IPS-NIHi7 (cell line): ENCODE measurements at regions not wholly inside any gene's neighbourhood (a gene's known extent, or its start where the extent isn't known, plus 50 kb on each side); places are given as distances from the start of the nearest gene placed in this dataset.

Experiments used
- DNase-seq: peaks from one replicate; pipeline ENCODE4 v3.0.0; 2012; ENCODE audit warnings: mixed read lengths; ENCODE audit errors: extremely low spot score

- no peak for DNase-seq
These were observed 209.8 kb upstream of the RAG2 start for GRCh38 chr11:36807871-36808270.

GRCh38 chr11:36803084-36803483 is 205.0 kb upstream of the RAG2 start:
- no peak for DNase-seq

- no peak for DNase-seq
These were observed 195.2 kb upstream of the RAG2 start for GRCh38 chr11:36792996-36793914.

- no peak for DNase-seq
These were observed 193.9 kb upstream of the RAG2 start for GRCh38 chr11:36791957-36792356.

GRCh38 chr11:36790526-36790925 is 192.5 kb upstream of the RAG2 start:
- DNase-seq = no peak

- no peak for DNase-seq
These were observed 185.8 kb upstream of the RAG2 start for GRCh38 chr11:36783808-36784207.

- DNase-seq = no peak
These were observed 181.8 kb upstream of the RAG2 start for GRCh38 chr11:36779791-36780190.

- DNase-seq = no peak
These were observed 179.3 kb upstream of the RAG2 start for GRCh38 chr11:36777311-36777710.

- no peak for DNase-seq
These were observed 177.7 kb upstream of the RAG2 start for GRCh38 chr11:36775756-36776155.

- DNase-seq = no peak
These were observed 177.1 kb upstream of the RAG2 start for GRCh38 chr11:36775130-36775529.

GRCh38 chr11:36774603-36775002 is 176.6 kb upstream of the RAG2 start:
- no peak for DNase-seq

- no peak for DNase-seq
These were observed 165.2 kb upstream of the RAG2 start for GRCh38 chr11:36763187-36763586.

- DNase-seq = no peak
These were observed 159.0 kb upstream of the RAG2 start for GRCh38 chr11:36757075-36757474.

- DNase-seq = no peak
These were observed 155.9 kb upstream of the RAG2 start for GRCh38 chr11:36753960-36754359.

GRCh38 chr11:36751996-36752395 is 154.0 kb upstream of the RAG2 start:
- DNase-seq = no peak

GRCh38 chr11:36751335-36751781 is 153.3 kb upstream of the RAG2 start:
- no peak for DNase-seq

GRCh38 chr11:36750349-36750748 is 152.3 kb upstream of the RAG2 start:
- no peak for DNase-seq

GRCh38 chr11:36748836-36749235 is 150.8 kb upstream of the RAG2 start:
- no peak for DNase-seq

- DNase-seq = peak; percentile 75
These were observed 149.1 kb upstream of the RAG2 start for GRCh38 chr11:36746886-36747710.

GRCh38 chr11:36744375-36745168 is 146.5 kb upstream of the RAG2 start:
- peak; percentile 22 for DNase-seq

GRCh38 chr11:36743039-36743438 is 145.0 kb upstream of the RAG2 start:
- no peak for DNase-seq

GRCh38 chr11:36741515-36741914 is 143.5 kb upstream of the RAG2 start:
- DNase-seq = no peak
